MCF 10A (cell line): ENCODE measurements at regions not wholly inside any gene's neighbourhood (a gene's known extent, or its start where the extent isn't known, plus 50 kb on each side); places are given as distances from the start of the nearest gene placed in this dataset.

Experiments
- BruUV-seq: library from RNA; stranded (reverse); fragments of 400-500 nt; replicated peaks from 2 replicates; lab custom pipeline; 2021; lab: Mats Ljungman, UMichigan
- CTCF ChIA-PET: fragments of 300-600 bp; sonication (Branson Sonifier 250); formaldehyde crosslinking; extraction: SDS; loops from one replicate; lab custom pipeline; 2021; ENCODE audit warnings: antibody characterized with exemption, inconsistent platforms; lab: Yijun Ruan, JAX
- POLR2A ChIA-PET: fragments of 300-600, 350-650 bp; sonication (Branson Sonifier 250); formaldehyde crosslinking; extraction: SDS; loops from one replicate; lab custom pipeline; 2020; ENCODE audit warnings: antibody characterized with exemption, inconsistent platforms; lab: Yijun Ruan, JAX
- DNase-seq: peaks from one replicate; pipeline ENCODE4 v3.0.0-alpha.2; 2018; ENCODE audit not compliant: unreplicated experiment
- H3K27ac Mint-ChIP-seq: one replicate; pipeline ENCODE4 v1.8.0; 2022; ENCODE audit warnings: mild to moderate bottlenecking, low read depth, mixed read lengths; ENCODE audit not compliant: unreplicated experiment
- H3K27me3 Mint-ChIP-seq: one replicate; pipeline ENCODE4 v1.8.0; 2022; ENCODE audit warnings: mixed read lengths; ENCODE audit not compliant: insufficient read depth, unreplicated experiment
- H3K36me3 Mint-ChIP-seq: one replicate; pipeline ENCODE4 v1.8.0; 2022; ENCODE audit warnings: mild to moderate bottlenecking, moderate library complexity, mixed read lengths; ENCODE audit not compliant: insufficient read depth, unreplicated experiment
- H3K4me1 Mint-ChIP-seq: one replicate; pipeline ENCODE4 v1.8.0; 2022; ENCODE audit warnings: mixed read lengths; ENCODE audit not compliant: insufficient read depth, unreplicated experiment
- H3K4me3 Mint-ChIP-seq: one replicate; pipeline ENCODE4 v1.8.0; 2022; ENCODE audit warnings: mild to moderate bottlenecking, moderate library complexity, mixed read lengths; ENCODE audit not compliant: unreplicated experiment
- H3K9me3 Mint-ChIP-seq: one replicate; pipeline ENCODE4 v1.8.0; 2022; ENCODE audit warnings: mixed read lengths; ENCODE audit not compliant: unreplicated experiment
- CTCF ChIP-seq: fragments of 200-600 bp; IDR thresholded peaks from one replicate; pipeline ENCODE4 v1.8.0; 2022; ENCODE audit warnings: antibody characterized with exemption, mild to moderate bottlenecking; ENCODE audit not compliant: unreplicated experiment
- intact Hi-C: fragments of 100-400 bp; cut with micrococcal nuclease; formaldehyde crosslinking; loops from 2 replicates; pipeline ENCODE4 v1.14.1; 2022

- Mint-ChIP-seq H3K9me3 (no peaks in the 10 kb centered on the region), H3K27ac (no peak overlapping the region), H3K27me3 (peaks cover 21% of the 10 kb centered on the region), H3K4me1 (no peaks in the 10 kb centered on the region), H3K36me3 (no peaks in the 10 kb centered on the region), H3K4me3 (no peak overlapping the region)
- intact Hi-C loops: no loop called here
- POLR2A ChIA-PET: no interaction called here
- BruUV-seq: no TSS peak
- CTCF ChIA-PET: no interaction called here
- no peak for TF ChIP-seq CTCF
- DNase-seq: no peak
Measured at GRCh38 chrX:83339724-83340123, 168.4 kb upstream of the POU3F4 start.

- no peak overlapping the region for H3K4me3 Mint-ChIP-seq
- no peak for DNase-seq
- TF ChIP-seq CTCF: no peak
- no peaks in the 10 kb centered on the region for H3K4me1 Mint-ChIP-seq
- H3K27me3 Mint-ChIP-seq: peaks cover 29% of the 10 kb centered on the region
- ChIA-PET CTCF (no interaction called here), POLR2A (no interaction called here)
- intact Hi-C loops: no loop called here
- no peak overlapping the region for H3K27ac Mint-ChIP-seq
- H3K9me3 Mint-ChIP-seq: no peaks in the 10 kb centered on the region
- no peaks in the 10 kb centered on the region for H3K36me3 Mint-ChIP-seq
- BruUV-seq: no TSS peak
Measured at GRCh38 chrX:83345298-83345697, 162.8 kb upstream of the POU3F4 start.
